PC-3 (cell line): ENCODE measurements at regions not wholly inside any gene's neighbourhood (a gene's known extent, or its start where the extent isn't known, plus 50 kb on each side); places are given as distances from the start of the nearest gene placed in this dataset.

Experiments
- ATAC-seq: fragments of 200-7000 bp; cut with Tn5 transposase; 2 replicates; pipeline ENCODE4 v1.9.1; 2020; ENCODE audit warnings: mild to moderate bottlenecking, moderate library complexity
- BruUV-seq: library from RNA; stranded (reverse); fragments of 400-500 nt; replicated peaks from 2 replicates; lab custom pipeline; 2021; lab: Mats Ljungman, UMichigan
- CTCF ChIA-PET: fragments of 300-600 bp; sonication (Branson Sonifier 250); formaldehyde crosslinking; loops from one replicate; lab custom pipeline; 2022; ENCODE audit warnings: antibody characterized with exemption; lab: Charles Lee
- POLR2A ChIA-PET: fragments of 300-600 bp; sonication (Branson Sonifier 250); formaldehyde crosslinking; loops from one replicate; lab custom pipeline; 2022; ENCODE audit warnings: antibody characterized with exemption; ENCODE audit not compliant: unreplicated experiment; lab: Charles Lee
- DNase-seq: peaks from one replicate; pipeline ENCODE4 v3.0.0-alpha.2; 2015
- H2AFZ ChIP-seq: fragments of 300-600 bp; sonication (generic); 2 replicates; pipeline ENCODE4 v1.6.0; 2016; ENCODE audit warnings: antibody characterized with exemption, low read length
- H3F3A ChIP-seq: fragments of 300-600 bp; sonication (generic); one replicate; pipeline ENCODE4 v1.6.0; 2017; ENCODE audit warnings: antibody characterized with exemption, low read length, control low read depth, mild to moderate bottlenecking; ENCODE audit not compliant: unreplicated experiment
- H3K27ac ChIP-seq: fragments of 300-600 bp; sonication (generic); 2 replicates; pipeline ENCODE4 v1.5.1; 2016; ENCODE audit warnings: mild to moderate bottlenecking, low read length
- H3K27me3 ChIP-seq: fragments of 300-600 bp; sonication (generic); 2 replicates; pipeline ENCODE4 v1.6.1; 2016; ENCODE audit warnings: low read length, mixed read lengths
- H3K36me3 ChIP-seq: fragments of 300-600 bp; sonication (generic); 2 replicates; pipeline ENCODE4 v1.6.1; 2016; ENCODE audit warnings: low read depth, mixed run types, low read length, mixed read lengths
- H3K4me1 ChIP-seq: fragments of 300-600 bp; sonication (generic); 2 replicates; pipeline ENCODE4 v1.5.1; 2016; ENCODE audit warnings: low read length; ENCODE audit not compliant: insufficient read depth
- H3K4me2 ChIP-seq: fragments of 300-600 bp; sonication (generic); 2 replicates; pipeline ENCODE4 v1.6.0; 2016; ENCODE audit warnings: low read length
- H3K4me3 ChIP-seq: fragments of 300-600 bp; sonication (generic); 2 replicates; pipeline ENCODE4 v1.5.1; 2016; ENCODE audit warnings: mild to moderate bottlenecking, low read length, mixed read lengths
- H3K79me2 ChIP-seq: fragments of 300-600 bp; sonication (generic); 2 replicates; pipeline ENCODE4 v1.6.1; 2017; ENCODE audit warnings: low read length, mixed read lengths
- H3K9ac ChIP-seq: fragments of 300-600 bp; sonication (generic); 2 replicates; pipeline ENCODE4 v1.6.0; 2016; ENCODE audit warnings: mild to moderate bottlenecking, low read length
- H3K9me2 ChIP-seq: fragments of 300-600 bp; sonication (generic); replicated peaks from 2 replicates; pipeline ENCODE4 v1.6.1; 2016; ENCODE audit warnings: mixed run types, low read length, mixed read lengths
- H3K9me3 ChIP-seq: fragments of 300-600 bp; sonication (generic); 2 replicates; pipeline ENCODE4 v1.6.1; 2016; ENCODE audit warnings: low read length, mixed read lengths
- H4K20me1 ChIP-seq: fragments of 300-600 bp; sonication (generic); 2 replicates; pipeline ENCODE4 v1.6.1; 2016; ENCODE audit warnings: low read length, mixed read lengths
- CTCF ChIP-seq: fragments of 300-600 bp; sonication (generic); conservative IDR thresholded peaks from 2 replicates; pipeline ENCODE4 v1.5.1; 2017; ENCODE audit warnings: antibody characterized with exemption, low read depth, mild to moderate bottlenecking, low read length
- EZH2 ChIP-seq: fragments of 300-600 bp; sonication (generic); IDR thresholded peaks from one replicate; pipeline ENCODE4 v1.6.1; 2017; ENCODE audit warnings: antibody characterized with exemption, mild to moderate bottlenecking, low read length; ENCODE audit not compliant: unreplicated experiment
- EZH2phosphoT487 ChIP-seq: fragments of 300-600 bp; sonication (generic); IDR thresholded peaks from 2 replicates; pipeline ENCODE4 v1.6.1; 2018; ENCODE audit warnings: mild to moderate bottlenecking, antibody characterized with exemption, low read length, borderline replicate concordance
- intact Hi-C: fragments of 100-400 bp; cut with micrococcal nuclease; formaldehyde crosslinking; loops from 2 replicates; pipeline ENCODE4 v1.9.0; 2023

- DNase-seq (no peak), ATAC-seq (no peak)
- Histone ChIP-seq H3F3A (no peaks in the 10 kb centered on the region), H3K4me3 (no peak overlapping the region), H3K4me1 (peaks cover 12% of the 10 kb centered on the region; the same call in 1 of the 2 replicates), H3K9me2 (no peaks in the 10 kb centered on the region), H3K36me3 (peaks cover 15% of the 10 kb centered on the region; the same call in 1 of the 2 replicates), H3K9me3 (no peaks in the 10 kb centered on the region), H3K27me3 (no peaks in the 10 kb centered on the region), H3K79me2 (peaks cover 98% of the 10 kb centered on the region), H3K27ac (no peak overlapping the region), H3K4me2 (no peak overlapping the region), H3K9ac (no peak overlapping the region), H4K20me1 (0 out of 2 replicates have a peak, but pooled peaks cover 6% of the 10 kb centered on the region), H2AFZ (no peak overlapping the region)
- ChIA-PET CTCF (no interaction called here), POLR2A (no interaction called here)
- intact Hi-C loops: no loop called here
- no peak for TF ChIP-seq CTCF
- no peak for TF ChIP-seq EZH2
- no TSS peak for BruUV-seq
Measured at GRCh38 chr7:130932088-130932487, 198.1 kb upstream of the KLF14 start.

GRCh38 chr7:130932667-130933432, 198.8 kb upstream of the KLF14 start:
- Histone ChIP-seq H3K4me2 (no peak overlapping the region), H3K9me2 (no peaks in the 10 kb centered on the region), H3K4me3 (no peak overlapping the region), H3K27me3 (no peaks in the 10 kb centered on the region), H3F3A (no peaks in the 10 kb centered on the region), H2AFZ (no peak overlapping the region), H3K9me3 (no peaks in the 10 kb centered on the region), H3K4me1 (peaks cover 12% of the 10 kb centered on the region; the same call in 1 of the 2 replicates), H3K79me2 (peaks cover 98% of the 10 kb centered on the region), H3K27ac (no peak overlapping the region), H3K9ac (no peak overlapping the region), H3K36me3 (peaks cover 15% of the 10 kb centered on the region; the same call in 1 of the 2 replicates), H4K20me1 (0 out of 2 replicates have a peak, but pooled peaks cover 6% of the 10 kb centered on the region)
- intact Hi-C loops: no loop called here
- no peak for DNase-seq
- no peak for ATAC-seq
- CTCF ChIA-PET: no interaction called here
- TF ChIP-seq EZH2phosphoT487: no peak
- no peak for TF ChIP-seq CTCF
- TF ChIP-seq EZH2: no peak
- POLR2A ChIA-PET: no interaction called here
- no TSS peak for BruUV-seq

- H3K36me3 ChIP-seq: peaks cover 15% of the 10 kb centered on the region; the same call in 1 of the 2 replicates
Measured at GRCh38 chr7:130933919-130934318, 199.9 kb upstream of the KLF14 start.

More at GRCh38 chr7:130933919-130934318, 199.9 kb upstream of the KLF14 start:
- no peak for DNase-seq
- ATAC-seq: no peak
- BruUV-seq: no TSS peak
- peaks cover 98% of the 10 kb centered on the region for H3K79me2 ChIP-seq
- H3K4me2 ChIP-seq: no peak overlapping the region
- H2AFZ ChIP-seq: no peak overlapping the region
- no peaks in the 10 kb centered on the region for H3K9me2 ChIP-seq
- ChIA-PET POLR2A (no interaction called here), CTCF (no interaction called here)
- H3K27me3 ChIP-seq: no peaks in the 10 kb centered on the region
- intact Hi-C loops: no loop called here
- H4K20me1 ChIP-seq: 0 out of 2 replicates have a peak, but pooled peaks cover 10% of the 10 kb centered on the region
- TF ChIP-seq EZH2phosphoT487: no peak
- no peak for TF ChIP-seq EZH2
- no peak for TF ChIP-seq CTCF
- no peak overlapping the region for H3K27ac ChIP-seq
- no peaks in the 10 kb centered on the region for H3K9me3 ChIP-seq
- H3K4me3 ChIP-seq: no peak overlapping the region
- H3K4me1 ChIP-seq: peaks cover 20% of the 10 kb centered on the region; the same call in 1 of the 2 replicates
- H3F3A ChIP-seq: no peaks in the 10 kb centered on the region
- H3K9ac ChIP-seq: no peak overlapping the region
